ENCODE measurements at regions not wholly inside any gene's neighbourhood (a gene's known extent, or its start where the extent isn't known, plus 50 kb on each side); places are given as distances from the start of the nearest gene placed in this dataset.

- intact Hi-C loops (cut with micrococcal nuclease), result no loop called here
- no peak for TF ChIP-seq CTCF (IDR thresholded peaks at IDR 0.05)
Observed at GRCh38 chr20:48531505-48531904, 296.3 kb downstream of the PREX1 start.

DNA sequence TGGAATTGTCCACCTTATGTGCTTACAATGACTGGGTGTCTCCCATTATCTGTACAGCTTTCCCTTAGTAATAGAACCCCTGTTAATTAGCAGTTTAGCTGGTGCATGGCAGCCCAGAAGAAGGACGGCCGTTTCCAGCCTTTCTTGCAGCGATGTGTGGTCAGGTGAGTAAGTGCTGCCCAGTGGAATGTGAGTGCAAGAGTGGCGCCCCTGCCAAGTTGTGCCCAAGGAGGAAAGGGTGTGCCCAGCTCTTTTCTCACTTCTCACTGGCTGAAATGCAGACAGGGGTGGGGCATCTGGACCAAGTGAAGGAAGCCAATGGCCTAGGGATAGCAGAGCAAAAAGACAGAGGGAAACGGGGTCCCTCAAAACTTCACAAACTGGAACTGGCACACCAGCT lies 296.8 kb downstream of the PREX1 start:
- CTCF ChIA-PET, result interaction anchor here (1.7 kb wide), 1 partner anchor 90 kb away, joined by 6 read pairs; no protein-coding TSS in a partner anchor
- POLR2A ChIA-PET, result interaction anchor here (1.3 kb wide), 1 partner anchor 32 kb away, joined by 3 read pairs; no protein-coding TSS in a partner anchor
- ATAC-seq, result no peak
- Mint-ChIP-seq H3K36me3 (ENCODE audit: low read depth) (no peaks in the 10 kb centered on the region), H3K4me1 (ENCODE audit: low read depth) (peaks cover 6% of the 10 kb centered on the region), H3K4me3 (no peak overlapping the region), H3K27me3 (peaks cover 4% of the 10 kb centered on the region), H3K9me3 (no peaks in the 10 kb centered on the region), H3K27ac (no peak overlapping the region)
- TF ChIP-seq CTCF (IDR thresholded peaks at IDR 0.05), result no peak
- intact Hi-C loops (cut with micrococcal nuclease), result no loop called here
- no peak for DNase-seq

More at GRCh38 chr20:48531505-48531904, 296.3 kb downstream of the PREX1 start:
- no peaks in the 10 kb centered on the region for H3K36me3 Mint-ChIP-seq (ENCODE audit: low read depth)
- POLR2A ChIA-PET, result no interaction called here
- DNase-seq (no peak), ATAC-seq (no peak)
- CTCF ChIA-PET, result interaction anchor here (1.7 kb wide), 1 partner anchor 89 kb away, joined by 6 read pairs; no protein-coding TSS in a partner anchor
- H3K4me1 Mint-ChIP-seq (ENCODE audit: low read depth), result peaks cover 6% of the 10 kb centered on the region
- H3K27me3 Mint-ChIP-seq, result peaks cover 4% of the 10 kb centered on the region
- H3K27ac Mint-ChIP-seq, result no peak overlapping the region
- H3K4me3 Mint-ChIP-seq, result no peak overlapping the region
- H3K9me3 Mint-ChIP-seq, result no peaks in the 10 kb centered on the region

GRCh38 chr20:48528346-48528745 lies 299.5 kb downstream of the PREX1 start:
- Mint-ChIP-seq H3K27me3 (peaks cover 10% of the 10 kb centered on the region), H3K9me3 (no peaks in the 10 kb centered on the region), H3K4me3 (no peak overlapping the region), H3K36me3 (ENCODE audit: low read depth) (no peaks in the 10 kb centered on the region), H3K27ac (no peak overlapping the region), H3K4me1 (ENCODE audit: low read depth) (peaks cover 6% of the 10 kb centered on the region)
- no peak for TF ChIP-seq CTCF (IDR thresholded peaks at IDR 0.05)
- no peak for ATAC-seq
- ChIA-PET POLR2A (no interaction called here), CTCF (no interaction called here)
- DNase-seq, result no peak
- intact Hi-C loops (cut with micrococcal nuclease), result no loop called here

- H3K27ac Mint-ChIP-seq, result no peak overlapping the region
- no peak for TF ChIP-seq CTCF (IDR thresholded peaks at IDR 0.05)
- no peak overlapping the region for H3K4me3 Mint-ChIP-seq
- CTCF ChIA-PET, result no interaction called here
- intact Hi-C loops (cut with micrococcal nuclease), result no loop called here
- no peak for DNase-seq
- peaks cover 13% of the 10 kb centered on the region for H3K27me3 Mint-ChIP-seq
- H3K4me1 Mint-ChIP-seq (ENCODE audit: low read depth), result peaks cover 6% of the 10 kb centered on the region
- ATAC-seq, result no peak
- no peaks in the 10 kb centered on the region for H3K36me3 Mint-ChIP-seq (ENCODE audit: low read depth)
- POLR2A ChIA-PET, result no interaction called here
- no peaks in the 10 kb centered on the region for H3K9me3 Mint-ChIP-seq
Observed at GRCh38 chr20:48527771-48528170, 300.0 kb downstream of the PREX1 start.

DNA sequence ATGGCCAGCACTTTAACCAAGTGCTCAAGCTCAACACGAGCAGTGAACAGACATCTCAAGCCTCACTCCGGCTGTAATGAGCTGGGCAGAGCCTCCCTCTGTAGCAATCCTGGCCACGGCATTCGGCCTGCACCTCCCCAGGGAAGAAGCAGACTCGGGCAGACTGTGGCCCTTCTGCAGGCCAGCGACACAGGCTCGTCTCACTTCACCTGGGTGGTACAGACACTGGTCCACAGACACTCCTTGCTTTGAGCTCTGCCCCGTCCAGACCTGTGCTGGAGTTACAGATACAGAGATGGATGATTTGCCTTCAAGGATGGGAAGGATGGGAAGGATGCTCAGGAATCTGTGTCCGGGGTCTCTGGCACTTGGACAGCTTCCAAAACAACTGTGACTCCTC lies 300.9 kb downstream of the PREX1 start:
- ATAC-seq, result no peak
- H3K4me1 Mint-ChIP-seq (ENCODE audit: low read depth), result peaks cover 5% of the 10 kb centered on the region

More for the DNA sequence above, 300.9 kb downstream of the PREX1 start:
- peaks cover 15% of the 10 kb centered on the region for H3K27me3 Mint-ChIP-seq
- no peak for TF ChIP-seq CTCF (IDR thresholded peaks at IDR 0.05)
- no peak overlapping the region for H3K4me3 Mint-ChIP-seq
- no peak for DNase-seq
- intact Hi-C loops (cut with micrococcal nuclease), result no loop called here
- CTCF ChIA-PET, result interaction anchor here (1.8 kb wide), 1 partner anchor 94 kb away, joined by 8 read pairs; no protein-coding TSS in a partner anchor
- H3K36me3 Mint-ChIP-seq (ENCODE audit: low read depth), result no peaks in the 10 kb centered on the region
- H3K9me3 Mint-ChIP-seq, result no peaks in the 10 kb centered on the region
- H3K27ac Mint-ChIP-seq, result no peak overlapping the region
- POLR2A ChIA-PET, result no interaction called here
